RWPE2 (cell line): ENCODE measurements at regions not wholly inside any gene's neighbourhood (a gene's known extent, or its start where the extent isn't known, plus 50 kb on each side); places are given as distances from the start of the nearest gene placed in this dataset.

Experiments used
- ATAC-seq: fragments of 200-7000 bp; cut with Tn5 transposase; 3 replicates; pipeline ENCODE4 v1.9.1; 2021; ENCODE audit warnings: low read depth
- DNase-seq: peaks from one replicate; pipeline ENCODE4 v3.0.0-alpha.2; 2020; ENCODE audit warnings: low spot score
- H3K27ac ChIP-seq: fragments of 450-650 bp; 2 replicates; pipeline ENCODE4 v1.5.1; 2017; ENCODE audit warnings: mild to moderate bottlenecking; ENCODE audit not compliant: poor library complexity, severe bottlenecking
- H3K27me3 ChIP-seq: fragments of 250-450 bp; sonication (Bioruptor Pico); 2 replicates; pipeline ENCODE4 v1.5.1; 2021; ENCODE audit warnings: mild to moderate bottlenecking, moderate library complexity; ENCODE audit not compliant: insufficient read depth, poor library complexity, severe bottlenecking
- H3K36me3 ChIP-seq: fragments of 250-450 bp; sonication (Bioruptor Pico); 2 replicates; pipeline ENCODE4 v1.5.1; 2020; ENCODE audit warnings: low read depth, mild to moderate bottlenecking, moderate library complexity
- H3K4me1 ChIP-seq: fragments of 250-450 bp; sonication (Bioruptor Pico); 2 replicates; pipeline ENCODE4 v1.5.1; 2021; ENCODE audit warnings: mild to moderate bottlenecking, moderate library complexity; ENCODE audit not compliant: insufficient read depth, poor library complexity, severe bottlenecking
- H3K4me3 ChIP-seq: fragments of 250-450 bp; sonication (Bioruptor Pico); 2 replicates; pipeline ENCODE4 v1.5.1; 2021; ENCODE audit warnings: mild to moderate bottlenecking, moderate library complexity; ENCODE audit not compliant: severe bottlenecking
- H3K9me3 ChIP-seq: fragments of 250-450 bp; sonication (Bioruptor Pico); 2 replicates; pipeline ENCODE4 v1.5.1; 2021; ENCODE audit warnings: mild to moderate bottlenecking, moderate library complexity; ENCODE audit not compliant: severe bottlenecking
- TF ChIP-seq, protein P1 (sequence below): fragments of 450-650 bp; IDR thresholded peaks from one replicate; pipeline ENCODE4 v1.5.1; 2017; ENCODE audit warnings: mild to moderate bottlenecking, moderate library complexity; ENCODE audit not compliant: poor library complexity, severe bottlenecking

GRCh38 chr6:6524951-6525350, 63.6 kb upstream of the LY86 start:
- ATAC-seq (no peak), DNase-seq (no peak)
- H3K36me3 ChIP-seq, result no peaks in the 10 kb centered on the region
- TF ChIP-seq, protein P1, sequence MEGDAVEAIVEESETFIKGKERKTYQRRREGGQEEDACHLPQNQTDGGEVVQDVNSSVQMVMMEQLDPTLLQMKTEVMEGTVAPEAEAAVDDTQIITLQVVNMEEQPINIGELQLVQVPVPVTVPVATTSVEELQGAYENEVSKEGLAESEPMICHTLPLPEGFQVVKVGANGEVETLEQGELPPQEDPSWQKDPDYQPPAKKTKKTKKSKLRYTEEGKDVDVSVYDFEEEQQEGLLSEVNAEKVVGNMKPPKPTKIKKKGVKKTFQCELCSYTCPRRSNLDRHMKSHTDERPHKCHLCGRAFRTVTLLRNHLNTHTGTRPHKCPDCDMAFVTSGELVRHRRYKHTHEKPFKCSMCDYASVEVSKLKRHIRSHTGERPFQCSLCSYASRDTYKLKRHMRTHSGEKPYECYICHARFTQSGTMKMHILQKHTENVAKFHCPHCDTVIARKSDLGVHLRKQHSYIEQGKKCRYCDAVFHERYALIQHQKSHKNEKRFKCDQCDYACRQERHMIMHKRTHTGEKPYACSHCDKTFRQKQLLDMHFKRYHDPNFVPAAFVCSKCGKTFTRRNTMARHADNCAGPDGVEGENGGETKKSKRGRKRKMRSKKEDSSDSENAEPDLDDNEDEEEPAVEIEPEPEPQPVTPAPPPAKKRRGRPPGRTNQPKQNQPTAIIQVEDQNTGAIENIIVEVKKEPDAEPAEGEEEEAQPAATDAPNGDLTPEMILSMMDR, result no peak
- H3K27me3 ChIP-seq, result peaks cover 18% of the 10 kb centered on the region
- H3K9me3 ChIP-seq, result no peaks in the 10 kb centered on the region
- no peak overlapping the region for H3K27ac ChIP-seq
- no peak overlapping the region for H3K4me3 ChIP-seq
- H3K4me1 ChIP-seq, result no peaks in the 10 kb centered on the region

- Histone ChIP-seq H3K36me3 (no peaks in the 10 kb centered on the region), H3K4me3 (no peak overlapping the region), H3K27ac (no peak overlapping the region), H3K9me3 (no peaks in the 10 kb centered on the region), H3K27me3 (peaks cover 18% of the 10 kb centered on the region), H3K4me1 (no peaks in the 10 kb centered on the region)
- TF ChIP-seq, protein P1, result no peak
- DNase-seq (no peak), ATAC-seq (no peak)
Measured at GRCh38 chr6:6525933-6526332, 62.6 kb upstream of the LY86 start.

DNA sequence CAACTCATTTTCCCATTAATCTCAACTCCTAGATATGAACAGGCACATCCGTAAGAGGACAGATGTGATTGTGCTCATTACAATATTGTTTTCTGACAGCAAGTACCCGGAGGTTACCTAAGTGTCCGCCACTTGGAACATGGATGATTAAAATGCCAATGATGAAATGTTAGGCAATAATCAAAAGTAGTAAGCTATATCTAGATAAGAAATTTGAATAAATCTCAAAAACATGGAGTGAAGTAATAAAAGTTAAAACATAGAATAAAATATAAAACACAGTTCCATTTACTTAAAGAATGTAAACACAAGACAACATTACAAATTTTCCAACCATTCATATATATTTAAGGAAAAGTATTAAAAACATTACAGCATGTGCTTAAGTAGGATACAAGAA, 59.2 kb upstream of the LY86 start:
- H3K27me3 ChIP-seq, result peaks cover 18% of the 10 kb centered on the region

DNA sequence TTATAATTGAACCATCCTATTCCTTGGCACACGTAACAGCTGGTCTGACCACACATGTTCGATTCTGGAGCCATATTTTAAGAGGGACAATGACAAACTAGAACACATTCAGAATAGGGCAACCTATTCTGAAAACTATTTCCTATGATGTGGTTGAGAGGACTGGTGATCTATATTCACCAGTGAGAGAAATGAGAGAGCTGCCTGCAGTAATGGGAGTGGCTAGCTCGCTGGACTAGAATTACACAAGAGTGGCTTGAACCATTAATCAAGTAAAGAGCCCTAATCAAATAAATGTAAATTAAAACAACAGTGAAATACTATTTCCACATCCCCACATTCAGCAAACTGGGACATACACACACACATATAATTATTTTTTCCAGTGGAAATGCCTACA, 55.3 kb upstream of the LY86 start:
- Histone ChIP-seq H3K27ac (no peak overlapping the region), H3K9me3 (no peaks in the 10 kb centered on the region), H3K4me1 (peaks cover 7% of the 10 kb centered on the region), H3K27me3 (peaks cover 4% of the 10 kb centered on the region), H3K36me3 (no peaks in the 10 kb centered on the region), H3K4me3 (no peak overlapping the region)
- DNase-seq (no peak), ATAC-seq (no peak)
- TF ChIP-seq, protein P1, result no peak

More for the DNA sequence above, 59.2 kb upstream of the LY86 start:
- ATAC-seq (no peak), DNase-seq (no peak)
- Histone ChIP-seq H3K4me3 (no peak overlapping the region), H3K4me1 (peaks cover 7% of the 10 kb centered on the region), H3K36me3 (no peaks in the 10 kb centered on the region), H3K9me3 (no peaks in the 10 kb centered on the region), H3K27ac (no peak overlapping the region)
- TF ChIP-seq, protein P1, result no peak

DNA sequence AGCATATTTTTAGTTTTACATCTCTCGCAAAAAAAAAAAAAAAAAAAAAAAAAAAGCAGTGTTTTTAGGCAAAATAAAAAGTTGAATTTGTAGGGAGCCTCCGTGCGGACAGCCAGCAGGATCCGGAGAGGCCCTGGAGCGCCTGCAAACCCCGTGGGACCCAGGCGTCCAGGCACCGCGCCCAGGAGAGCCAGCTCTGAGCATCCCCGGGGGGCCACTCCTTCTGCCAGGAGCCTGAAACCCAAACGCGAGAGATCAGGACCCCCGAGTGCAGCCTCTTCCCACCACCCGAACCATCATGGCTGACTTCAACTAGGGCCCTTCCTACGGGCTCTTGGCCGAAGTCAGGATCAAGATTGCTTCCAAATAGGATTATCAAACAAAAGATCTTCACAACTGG, 54.1 kb upstream of the LY86 start:
- Histone ChIP-seq H3K4me3 (no peak overlapping the region), H3K4me1 (peaks cover 7% of the 10 kb centered on the region), H3K9me3 (no peaks in the 10 kb centered on the region), H3K27ac (no peak overlapping the region), H3K36me3 (no peaks in the 10 kb centered on the region), H3K27me3 (peaks cover 4% of the 10 kb centered on the region)
- no peak for ATAC-seq
- no peak for DNase-seq
- TF ChIP-seq, protein P1, result no peak
